GM12892 (cell line): ENCODE measurements at regions not wholly inside any gene's neighbourhood (a gene's known extent, or its start where the extent isn't known, plus 50 kb on each side); places are given as distances from the start of the nearest gene placed in this dataset.

Source experiments
- POLR2A ChIP-seq: IDR thresholded peaks from 2 replicates; pipeline ENCODE4 v1.6.1; 2011; ENCODE audit warnings: low read depth, low read length, control low read depth
- POLR2AphosphoS5 ChIP-seq: IDR thresholded peaks from 2 replicates; pipeline ENCODE4 v1.6.1; 2011; ENCODE audit warnings: low read depth, low read length, control low read depth
- TAF1 ChIP-seq: IDR thresholded peaks from 2 replicates; pipeline ENCODE4 v1.6.1; 2011; ENCODE audit warnings: low read depth, mild to moderate bottlenecking, control low read depth, low read length, borderline replicate concordance

DNA sequence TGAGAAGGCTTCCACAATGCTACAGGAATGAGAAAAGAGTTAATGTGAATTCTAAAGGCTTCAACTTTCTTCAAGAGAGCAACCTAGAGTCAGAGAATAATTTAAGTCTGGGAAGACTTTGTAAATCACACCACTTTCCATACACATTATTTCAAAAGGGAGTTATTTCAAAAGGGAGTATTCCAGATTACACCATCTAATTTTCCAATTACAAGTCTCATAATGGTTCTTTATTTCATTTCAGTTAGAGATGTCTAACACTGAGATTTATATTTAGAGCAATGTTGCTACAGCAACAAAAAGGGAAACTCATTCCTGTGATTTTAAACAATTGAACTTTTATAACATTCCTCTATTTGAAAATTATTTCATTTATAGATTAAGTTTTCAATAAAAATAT lies 98.8 kb upstream of the DST start:
- TF ChIP-seq POLR2A (no peak), POLR2AphosphoS5 (no peak), TAF1 (no peak)
